ENCODE measurements at regions not wholly inside any gene's neighbourhood (a gene's known extent, or its start where the extent isn't known, plus 50 kb on each side); places are given as distances from the start of the nearest gene placed in this dataset.

- TF ChIP-seq SMAD3 (CRISPR knock-in tag; conservative IDR thresholded peaks at IDR 0.05) (no peak), HCFC1 (IDR thresholded peaks at IDR 0.05; ENCODE audit: low read depth, low read length) (no peak), ARID1B (IDR thresholded peaks at IDR 0.05) (peak; percentile 92), YY1 (IDR thresholded peaks at IDR 0.05; ENCODE audit: borderline replicate concordance in 1 of 3, control insufficient read depth in 1 of 3, extremely low read depth in 1 of 3, insufficient read depth in 3 of 3, insufficient read length in 1 of 3, insufficient replicate concordance in 2 of 3, low read depth in 1 of 3, low read length in 2 of 3) (peak in 2 of 3 experiments; percentile 46 to 77), POLR2AphosphoS2 (IDR thresholded peaks at IDR 0.05; ENCODE audit: low read length) (no peak), NFYB (IDR thresholded peaks at IDR 0.05; ENCODE audit: extremely low read depth, insufficient read length) (no peak), EP400 (IDR thresholded peaks at IDR 0.05) (no peak), SIRT6 (IDR thresholded peaks at IDR 0.05; ENCODE audit: low read depth, low read length) (no peak), DMBX1 (CRISPR knock-in tag; IDR thresholded peaks at IDR 0.05; ENCODE audit: borderline replicate concordance) (0 out of 2 replicates have a peak, but pooled peaks have one; percentile 59), HMGXB4 (CRISPR knock-in tag; IDR thresholded peaks at IDR 0.05) (no peak), ZKSCAN8 (CRISPR knock-in tag; IDR thresholded peaks at IDR 0.05) (no peak), MCM5 (IDR thresholded peaks at IDR 0.05; ENCODE audit: low read depth) (no peak), ZNF717 (CRISPR knock-in tag; IDR thresholded peaks at IDR 0.05) (no peak), PTRF (tag; IDR thresholded peaks at IDR 0.05) (0 out of 2 replicates have a peak, but pooled peaks have one; percentile 25), MCM7 (IDR thresholded peaks at IDR 0.05) (no peak), POLR2G (IDR thresholded peaks at IDR 0.05; ENCODE audit: low read depth, low read length) (no peak), MLLT1 (IDR thresholded peaks at IDR 0.05) (peak in 1 of 2 experiments; percentile 78; a peak in 2 of 4 replicates), STAT5B (CRISPR knock-in tag; IDR thresholded peaks at IDR 0.05) (no peak), JUND (IDR thresholded peaks at IDR 0.05; ENCODE audit: borderline replicate concordance, low read depth, low read length) (peak; percentile 98), JUND (tag; IDR thresholded peaks at IDR 0.05; ENCODE audit: borderline replicate concordance, low read depth, low read length) (peak; percentile 98), CREB1 (IDR thresholded peaks at IDR 0.05) (no peak), CREB1 (CRISPR knock-in tag; IDR thresholded peaks at IDR 0.05) (no peak), ZNF75A (CRISPR knock-in tag; IDR thresholded peaks at IDR 0.05) (no peak)
- TF ChIP-seq, protein P1, sequence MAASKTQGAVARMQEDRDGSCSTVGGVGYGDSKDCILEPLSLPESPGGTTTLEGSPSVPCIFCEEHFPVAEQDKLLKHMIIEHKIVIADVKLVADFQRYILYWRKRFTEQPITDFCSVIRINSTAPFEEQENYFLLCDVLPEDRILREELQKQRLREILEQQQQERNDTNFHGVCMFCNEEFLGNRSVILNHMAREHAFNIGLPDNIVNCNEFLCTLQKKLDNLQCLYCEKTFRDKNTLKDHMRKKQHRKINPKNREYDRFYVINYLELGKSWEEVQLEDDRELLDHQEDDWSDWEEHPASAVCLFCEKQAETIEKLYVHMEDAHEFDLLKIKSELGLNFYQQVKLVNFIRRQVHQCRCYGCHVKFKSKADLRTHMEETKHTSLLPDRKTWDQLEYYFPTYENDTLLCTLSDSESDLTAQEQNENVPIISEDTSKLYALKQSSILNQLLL (CRISPR knock-in tag; IDR thresholded peaks at IDR 0.05; ENCODE audit: borderline replicate concordance) = no peak
These were observed 80.6 kb upstream of the BHLHE40 start (continued) for GRCh38 chr3:4898454-4899313.
